NB4 (cell line): ENCODE measurements at regions not wholly inside any gene's neighbourhood (a gene's known extent, or its start where the extent isn't known, plus 50 kb on each side); places are given as distances from the start of the nearest gene placed in this dataset.
A peak's percentile ranks its signal among the peaks of the same experiment; 100 is the strongest.

ENCODE experiments used
- CTCF ChIP-seq: IDR thresholded peaks from one replicate; pipeline ENCODE4 v1.5.1; 2012; ENCODE audit warnings: low read depth, low read length
- MAX ChIP-seq: IDR thresholded peaks from 2 replicates; pipeline ENCODE4 v1.6.1; 2011; ENCODE audit warnings: low read depth, low read length

DNA sequence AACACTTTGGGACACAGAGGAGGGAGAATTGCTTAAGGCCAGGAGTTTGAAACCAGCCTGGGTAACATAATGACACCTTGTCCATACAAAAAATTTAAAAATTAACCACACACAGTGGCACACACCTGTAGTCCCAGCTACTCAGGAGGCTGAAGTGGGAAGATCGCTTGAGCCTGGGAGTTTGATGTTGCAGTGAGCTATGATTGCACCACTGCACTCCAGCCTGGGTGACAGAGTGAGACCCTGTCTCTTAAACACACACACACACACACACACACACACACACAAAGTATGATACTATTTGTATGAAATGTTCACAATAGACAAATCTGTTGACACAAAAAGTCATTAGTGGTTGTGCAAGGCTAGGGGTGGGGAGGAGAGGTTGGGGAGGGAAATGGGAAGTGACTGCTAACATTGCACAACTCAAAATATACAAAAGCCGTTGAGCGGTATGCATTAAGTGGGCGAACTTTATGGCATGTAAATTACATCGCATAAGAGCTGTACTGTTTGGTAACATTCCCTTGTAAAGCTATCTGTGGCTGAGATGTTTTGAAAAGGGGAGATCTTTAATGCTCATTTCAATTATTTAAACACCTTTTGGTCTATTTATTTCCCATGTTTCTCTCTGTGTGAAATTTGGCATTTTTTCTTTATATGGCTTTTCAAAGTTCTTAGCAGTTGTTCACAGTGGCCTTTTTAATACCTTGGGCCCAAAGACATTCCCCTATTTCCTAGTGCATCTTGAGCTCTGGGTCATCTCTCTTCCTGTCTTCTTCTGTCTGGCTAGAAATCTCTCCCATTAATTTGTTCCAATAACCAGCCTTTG is 58.9 kb upstream of the ZNF516 start:
- peak; percentile 31; the same call in 1 of the 2 replicates for TF ChIP-seq MAX
- TF ChIP-seq CTCF = no peak
